H1 (cell line): ENCODE measurements at regions not wholly inside any gene's neighbourhood (a gene's known extent, or its start where the extent isn't known, plus 50 kb on each side); places are given as distances from the start of the nearest gene placed in this dataset.

Source experiments
- CTCF ChIA-PET: fragments of 300-600 bp; sonication (Branson Sonifier 250); formaldehyde crosslinking; loops from one replicate; lab custom pipeline; 2021; ENCODE audit not compliant: partially characterized antibody; lab: Charles Lee
- POLR2A ChIA-PET: fragments of 300-600 bp; sonication (Branson Sonifier 250); formaldehyde crosslinking; loops from one replicate; lab custom pipeline; 2021; ENCODE audit warnings: inconsistent platforms; ENCODE audit not compliant: partially characterized antibody; lab: Charles Lee
- DNase-seq, 2 experiments: peaks; one replicate each; pipeline versions ENCODE4 v3.0.0 to v3.0.0-alpha.2; 2010 to 2022; ENCODE audit warnings: low spot score in 2 of 2, low read depth in 1 of 2, mixed read lengths in 1 of 2
- FAIRE-seq: peaks from 2 replicates; lab custom pipeline; 2011; peaks lifted over from hg19 to GRCh38; lab: Jason Lieb, UNC
- H2AFZ ChIP-seq: 2 replicates; pipeline ENCODE4 v1.8.1; 2012; ENCODE audit warnings: low read length, inconsistent platforms
- H2AK5ac ChIP-seq: 2 replicates; pipeline ENCODE4 v1.6.1; 2013; ENCODE audit warnings: low read depth, low read length
- H2BK120ac ChIP-seq: replicated peaks from 2 replicates; pipeline ENCODE3; 2013; ENCODE audit warnings: low read depth, low read length, inconsistent platforms
- H2BK12ac ChIP-seq: 2 replicates; pipeline ENCODE4 v1.6.1; 2013; ENCODE audit warnings: low read depth, low read length
- H2BK15ac ChIP-seq: 2 replicates; pipeline ENCODE4 v1.6.1; 2013; ENCODE audit warnings: low read length
- H2BK20ac ChIP-seq: 2 replicates; pipeline ENCODE4 v1.6.1; 2013; ENCODE audit warnings: low read length
- H2BK5ac ChIP-seq: 2 replicates; pipeline ENCODE4 v1.6.1; 2013; ENCODE audit warnings: low read depth, low read length
- H3K14ac ChIP-seq: 2 replicates; pipeline ENCODE4 v1.6.1; 2013; ENCODE audit warnings: inconsistent platforms; ENCODE audit not compliant: insufficient read length
- H3K18ac ChIP-seq: 2 replicates; pipeline ENCODE4 v1.6.1; 2013; ENCODE audit warnings: low read length; ENCODE audit errors: extremely low read depth
- H3K23ac ChIP-seq: 2 replicates; pipeline ENCODE4 v1.6.1; 2013; ENCODE audit warnings: inconsistent platforms; ENCODE audit not compliant: insufficient read length
- H3K23me2 ChIP-seq: 2 replicates; pipeline ENCODE4 v1.6.1; 2013; ENCODE audit warnings: low read depth, low read length
- H3K27ac ChIP-seq: 2 replicates; pipeline ENCODE4 v1.6.1; 2011; ENCODE audit warnings: low read depth, low read length, inconsistent platforms
- H3K27me3 ChIP-seq, 4 experiments: replicated peaks in 1 of 4; 1 replicate in 1 of 4; 2 replicates in 3 of 4; pipeline versions ENCODE4 v1.6.1 to v1.8.1; 2011 to 2013; ENCODE audit warnings: low read length in 3 of 4, mild to moderate bottlenecking in 3 of 4, inconsistent platforms in 2 of 4, mixed read lengths in 2 of 4, moderate library complexity in 1 of 4; ENCODE audit not compliant: control insufficient read depth in 3 of 4, insufficient read depth in 3 of 4; ENCODE audit errors: extremely low read depth in 1 of 4
- H3K36me3 ChIP-seq, 4 experiments: 2 replicates each; pipeline versions ENCODE4 v1.6.1 to v1.8.1; 2011 to 2013; ENCODE audit warnings: mild to moderate bottlenecking in 4 of 4, low read length in 3 of 4, moderate library complexity in 2 of 4, control low read depth in 1 of 4, inconsistent platforms in 1 of 4; ENCODE audit not compliant: insufficient read depth in 4 of 4, control insufficient read depth in 2 of 4
- H3K4ac ChIP-seq: replicated peaks from 2 replicates; pipeline ENCODE3; 2013; ENCODE audit warnings: low read length, low read depth, mixed read lengths, inconsistent platforms; ENCODE audit not compliant: insufficient read length
- H3K4me1 ChIP-seq, 4 experiments: replicated peaks in 1 of 4; 1 replicate in 1 of 4; 2 replicates in 3 of 4; pipeline versions ENCODE4 v1.6.1 to v1.8.1; 2011 to 2013; ENCODE audit warnings: low read length in 3 of 4, inconsistent platforms in 2 of 4, mixed read lengths in 1 of 4; ENCODE audit not compliant: insufficient read depth in 4 of 4, control insufficient read depth in 3 of 4
- H3K4me2 ChIP-seq, 2 experiments: 2 replicates each; pipeline versions ENCODE4 v1.6.1 to v1.8.1; 2011 to 2013; ENCODE audit warnings: low read depth in 2 of 2, low read length in 2 of 2, control low read depth in 1 of 2, inconsistent platforms in 1 of 2, mild to moderate bottlenecking in 1 of 2; ENCODE audit not compliant: insufficient read depth in 1 of 2
- H3K4me3 ChIP-seq, 4 experiments: fragments of 200-600, 300-600 bp in 1 of 4; sonication (generic), shearing (Covaris generic), sonication (Bioruptor Twin) in 1 of 4; 2 replicates each; pipeline versions ENCODE4 v1.5.1 to v1.8.1; 2011 to 2016; ENCODE audit warnings: low read length in 4 of 4, low read depth in 3 of 4, control low read depth in 2 of 4, inconsistent platforms in 2 of 4, mild to moderate bottlenecking in 2 of 4, mixed read lengths in 1 of 4, moderate library complexity in 1 of 4; ENCODE audit not compliant: insufficient read depth in 2 of 4; ENCODE audit errors: extremely low read depth in 1 of 4
- H3K56ac ChIP-seq: replicated peaks from 2 replicates; pipeline ENCODE3; 2013; ENCODE audit warnings: low read depth, mild to moderate bottlenecking, mixed read lengths, low read length, inconsistent platforms; ENCODE audit not compliant: insufficient read length
- H3K79me1 ChIP-seq: 2 replicates; pipeline ENCODE4 v1.6.1; 2013; ENCODE audit warnings: low read depth, low read length, control low read depth
- H3K79me2 ChIP-seq, 2 experiments: 2 replicates each; pipeline versions ENCODE4 v1.6.1 to v1.8.1; 2012 to 2013; ENCODE audit warnings: low read length in 2 of 2, mild to moderate bottlenecking in 2 of 2, inconsistent platforms in 1 of 2; ENCODE audit not compliant: insufficient read depth in 2 of 2, control insufficient read depth in 1 of 2
- H3K9ac ChIP-seq, 4 experiments: replicated peaks in 1 of 4; 1 replicate in 1 of 4; 2 replicates in 3 of 4; pipeline versions ENCODE4 v1.6.1 to v1.8.1; 2011 to 2013; ENCODE audit warnings: low read depth in 3 of 4, low read length in 3 of 4, control low read depth in 2 of 4, mild to moderate bottlenecking in 2 of 4, moderate library complexity in 2 of 4, inconsistent platforms in 1 of 4; ENCODE audit errors: extremely low read depth in 1 of 4
- H3K9me3 ChIP-seq, 2 experiments: 2 replicates each; pipeline versions ENCODE4 v1.6.1 to v1.8.1; 2012 to 2013; ENCODE audit warnings: mild to moderate bottlenecking in 2 of 2, moderate library complexity in 2 of 2, control low read depth in 1 of 2, inconsistent platforms in 1 of 2, low read depth in 1 of 2, low read length in 1 of 2, mixed read lengths in 1 of 2; ENCODE audit not compliant: insufficient read depth in 2 of 2
- H4K20me1 ChIP-seq, 2 experiments: replicated peaks in 1 of 2; 2 replicates each; pipeline versions ENCODE3 to v1.8.1; 2011 to 2013; ENCODE audit warnings: inconsistent platforms in 2 of 2, low read length in 2 of 2, mild to moderate bottlenecking in 1 of 2; ENCODE audit not compliant: insufficient read depth in 2 of 2, control insufficient read depth in 1 of 2
- H4K5ac ChIP-seq: 2 replicates; pipeline ENCODE4 v1.6.1; 2013; ENCODE audit warnings: low read length, low read depth, mixed read lengths, inconsistent platforms; ENCODE audit not compliant: insufficient read length
- H4K8ac ChIP-seq: 2 replicates; pipeline ENCODE4 v1.8.0; 2013; ENCODE audit warnings: mild to moderate bottlenecking, moderate library complexity, low read length, inconsistent platforms; ENCODE audit not compliant: insufficient read depth; ENCODE audit errors: extremely low read depth
- H4K91ac ChIP-seq: replicated peaks from 2 replicates; pipeline ENCODE3; 2013; ENCODE audit warnings: low read length, mixed read lengths, inconsistent platforms; ENCODE audit not compliant: insufficient read length
- ASH2L ChIP-seq: fragments of 200-600, 300-600 bp; sonication (generic); IDR thresholded peaks from one replicate; pipeline ENCODE4 v1.7.1; 2017; ENCODE audit warnings: low read length
- ATF2 ChIP-seq: IDR thresholded peaks from 2 replicates; pipeline ENCODE4 v1.6.1; 2012; ENCODE audit warnings: low read length, inconsistent platforms
- ATF3 ChIP-seq: IDR thresholded peaks from 2 replicates; pipeline ENCODE4 v1.6.1; 2011; ENCODE audit warnings: low read depth, mild to moderate bottlenecking, low read length; ENCODE audit not compliant: insufficient read depth
- CTBP2 ChIP-seq: IDR thresholded peaks from 2 replicates; pipeline ENCODE4 v1.7.0; 2011; ENCODE audit warnings: borderline replicate concordance, mild to moderate bottlenecking, moderate library complexity, mixed read lengths, low read length; ENCODE audit not compliant: insufficient read depth, insufficient read length
- E2F6 ChIP-seq: IDR thresholded peaks from 2 replicates; pipeline ENCODE4 v1.6.1; 2012; ENCODE audit warnings: inconsistent platforms
- JUND ChIP-seq: IDR thresholded peaks from 2 replicates; pipeline ENCODE4 v1.6.1; 2011; ENCODE audit warnings: mild to moderate bottlenecking, improper control_type of control experiment, low read length
- KDM4A ChIP-seq: IDR thresholded peaks from one replicate; pipeline ENCODE4 v1.7.1; 2012; ENCODE audit warnings: low read depth, mild to moderate bottlenecking, moderate library complexity, low read length, inconsistent platforms; ENCODE audit not compliant: severe bottlenecking
- MAFK ChIP-seq: IDR thresholded peaks from 2 replicates; pipeline ENCODE4 v1.6.1; 2012; ENCODE audit warnings: low read depth, mild to moderate bottlenecking, improper control_type of control experiment, low read length
- RAD21 ChIP-seq, 2 experiments: IDR thresholded peaks in 1 of 2; conservative IDR thresholded peaks in 1 of 2; 2 replicates each; pipeline ENCODE4 v1.6.1; 2011; ENCODE audit warnings: low read depth in 2 of 2, low read length in 2 of 2, improper control_type of control experiment in 1 of 2, inconsistent platforms in 1 of 2, mild to moderate bottlenecking in 1 of 2, moderate library complexity in 1 of 2
- WGBS, 2 experiments: shearing (Covaris generic) in 1 of 2; methylation state at CpG; one replicate each; pipeline versions ENCODE4 v1.1.6 to v1.1.7; 2013 to 2015; ENCODE audit warnings: low lambda C conversion rate in 2 of 2, mixed read lengths in 2 of 2, inconsistent platforms in 1 of 2, low coverage in 1 of 2, missing lambda C conversion rate in 1 of 2; ENCODE audit not compliant: insufficient replicate concordance in 2 of 2, insufficient coverage in 1 of 2, insufficient read length in 1 of 2; ENCODE audit errors: extremely low coverage in 1 of 2, missing lambda C conversion rate in 1 of 2; 5-methylcytosine and 5-hydroxymethylcytosine counted together

GRCh38 chr4:179530958-179531357 lies 2088.7 kb upstream of the AGA start:
- H2AK5ac ChIP-seq, result no peak overlapping the region
- no peaks in the 10 kb centered on the region for H3K9me3 ChIP-seq
- H2BK15ac ChIP-seq, result no peak overlapping the region
- H3K23ac ChIP-seq, result no peak overlapping the region
- H3K23me2 ChIP-seq, result no peaks in the 10 kb centered on the region
- no peak for DNase-seq
- no peak overlapping the region for H2BK5ac ChIP-seq
- H3K4me2 ChIP-seq, result no peak overlapping the region
- H2BK120ac ChIP-seq, result no peak overlapping the region
- TF ChIP-seq E2F6 (no peak), ATF2 (no peak), ATF3 (no peak), KDM4A (no peak), CTBP2 (no peak), RAD21 (IDR thresholded peaks at IDR 0.05 in 1 of 2, conservative IDR thresholded peaks at IDR 0.05 in 1 of 2; ENCODE audit: low read depth in 2 of 2, low read length in 2 of 2) (no peak), JUND (no peak), MAFK (no peak), ASH2L (no peak)
- H3K4me3 ChIP-seq, result no peak overlapping the region
- no peak overlapping the region for H4K8ac ChIP-seq
- ChIA-PET POLR2A (no interaction called here), CTCF (no interaction called here)
- 98% methylated on average over 3 of the region's 3 CpGs; no CpG with 5 or more reads in 1 of the 2 experiments for WGBS, 2 experiments
- H3K4me1 ChIP-seq, result no peaks in the 10 kb centered on the region
- H3K56ac ChIP-seq, result no peak overlapping the region
- H4K91ac ChIP-seq, result no peak overlapping the region
- no peak overlapping the region for H3K9ac ChIP-seq
- H2BK12ac ChIP-seq, result no peak overlapping the region
- no peaks in the 10 kb centered on the region for H3K79me2 ChIP-seq
- H3K27ac ChIP-seq, result no peak overlapping the region
- H4K5ac ChIP-seq, result no peak overlapping the region
- H4K20me1 ChIP-seq, result no peaks in the 10 kb centered on the region
- H3K14ac ChIP-seq, result no peak overlapping the region
- H2BK20ac ChIP-seq, result no peak overlapping the region
- no peak overlapping the region for H2AFZ ChIP-seq
- no peak for FAIRE-seq
- H3K27me3 ChIP-seq, result no peaks in the 10 kb centered on the region
- no peaks in the 10 kb centered on the region for H3K79me1 ChIP-seq
- H3K36me3 ChIP-seq, result no peaks in the 10 kb centered on the region
- H3K4ac ChIP-seq, result no peak overlapping the region
- no peak overlapping the region for H3K18ac ChIP-seq
